ENCODE measurements at regions not wholly inside any gene's neighbourhood (a gene's known extent, or its start where the extent isn't known, plus 50 kb on each side); places are given as distances from the start of the nearest gene placed in this dataset.
A peak's percentile ranks its signal among the peaks of the same experiment; 100 is the strongest.

GRCh38 chr2:46850742-46851141, 64.9 kb downstream of the MCFD2 start:
- TF ChIP-seq, protein P1, sequence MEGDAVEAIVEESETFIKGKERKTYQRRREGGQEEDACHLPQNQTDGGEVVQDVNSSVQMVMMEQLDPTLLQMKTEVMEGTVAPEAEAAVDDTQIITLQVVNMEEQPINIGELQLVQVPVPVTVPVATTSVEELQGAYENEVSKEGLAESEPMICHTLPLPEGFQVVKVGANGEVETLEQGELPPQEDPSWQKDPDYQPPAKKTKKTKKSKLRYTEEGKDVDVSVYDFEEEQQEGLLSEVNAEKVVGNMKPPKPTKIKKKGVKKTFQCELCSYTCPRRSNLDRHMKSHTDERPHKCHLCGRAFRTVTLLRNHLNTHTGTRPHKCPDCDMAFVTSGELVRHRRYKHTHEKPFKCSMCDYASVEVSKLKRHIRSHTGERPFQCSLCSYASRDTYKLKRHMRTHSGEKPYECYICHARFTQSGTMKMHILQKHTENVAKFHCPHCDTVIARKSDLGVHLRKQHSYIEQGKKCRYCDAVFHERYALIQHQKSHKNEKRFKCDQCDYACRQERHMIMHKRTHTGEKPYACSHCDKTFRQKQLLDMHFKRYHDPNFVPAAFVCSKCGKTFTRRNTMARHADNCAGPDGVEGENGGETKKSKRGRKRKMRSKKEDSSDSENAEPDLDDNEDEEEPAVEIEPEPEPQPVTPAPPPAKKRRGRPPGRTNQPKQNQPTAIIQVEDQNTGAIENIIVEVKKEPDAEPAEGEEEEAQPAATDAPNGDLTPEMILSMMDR (IDR thresholded peaks at IDR 0.05): peak in 3 of 7 experiments; percentile 3 to 15 (median 6)
- TF ChIP-seq POLR2A (IDR thresholded peaks at IDR 0.05): no peak

Data from body of pancreas (tissue), 4 donors.